T47D (cell line): ENCODE measurements at regions not wholly inside any gene's neighbourhood (a gene's known extent, or its start where the extent isn't known, plus 50 kb on each side); places are given as distances from the start of the nearest gene placed in this dataset.

Source experiments
- DNase-seq, 2 experiments: peaks; one replicate each; pipeline versions ENCODE4 v3.0.0 to v3.0.0-alpha.2; 2011 to 2012; ENCODE audit warnings: low read depth in 1 of 2, low spot score in 1 of 2
- JUND ChIP-seq: IDR thresholded peaks from 2 replicates; pipeline ENCODE4 v1.6.1; 2012; ENCODE audit warnings: low read depth
- in situ Hi-C: cut with HindIII; loops from 2 replicates; pipeline ENCODE4 v1.10.0; 2016; ENCODE audit warnings: low sequenced_read_pairs, low pct_unique_long_range_greater_than_20kb

DNA sequence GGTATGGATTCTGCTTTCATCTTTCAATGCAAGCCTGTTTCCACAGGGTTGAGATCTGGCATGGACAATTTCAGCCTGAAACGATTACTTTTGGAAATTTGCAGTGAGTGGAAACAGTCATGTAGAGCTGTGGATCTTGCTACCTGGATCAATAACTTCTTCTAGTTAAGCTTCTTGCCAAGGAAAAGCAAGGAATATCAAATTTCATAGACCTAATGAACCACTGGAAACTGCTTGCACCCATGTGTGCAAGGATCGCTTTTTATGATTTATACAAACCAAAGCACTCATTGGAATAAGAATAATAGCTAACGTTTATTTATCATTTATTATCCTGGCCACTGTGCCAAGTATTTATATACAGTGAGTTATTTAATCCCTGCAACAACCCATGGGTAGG is 392.8 kb downstream of the KCNRG start:
- no peak for DNase-seq
- TF ChIP-seq JUND = no peak
- in situ Hi-C loops = no loop called here

DNA sequence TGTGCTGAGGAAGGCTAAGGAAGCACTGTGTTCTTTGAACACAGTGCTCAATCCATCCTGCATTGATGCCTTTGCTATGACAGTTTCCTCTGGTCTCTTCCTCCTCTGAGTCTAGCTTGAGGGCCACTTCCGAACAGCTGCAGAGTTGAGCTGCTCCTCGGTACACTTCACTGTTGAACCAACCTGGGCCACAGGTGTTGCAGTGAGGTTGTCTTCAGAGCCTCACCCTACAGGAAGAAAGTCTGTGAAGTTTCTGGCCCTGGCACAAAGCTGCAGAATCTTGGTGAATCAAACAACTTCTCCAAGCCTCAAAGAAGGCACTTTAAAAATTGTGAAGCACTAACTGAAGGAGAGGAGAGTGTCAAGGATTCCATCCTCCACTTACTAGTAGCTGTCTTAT is 394.0 kb downstream of the KCNRG start:
- no peak for DNase-seq
- in situ Hi-C loops = no loop called here
- TF ChIP-seq JUND = no peak

DNA sequence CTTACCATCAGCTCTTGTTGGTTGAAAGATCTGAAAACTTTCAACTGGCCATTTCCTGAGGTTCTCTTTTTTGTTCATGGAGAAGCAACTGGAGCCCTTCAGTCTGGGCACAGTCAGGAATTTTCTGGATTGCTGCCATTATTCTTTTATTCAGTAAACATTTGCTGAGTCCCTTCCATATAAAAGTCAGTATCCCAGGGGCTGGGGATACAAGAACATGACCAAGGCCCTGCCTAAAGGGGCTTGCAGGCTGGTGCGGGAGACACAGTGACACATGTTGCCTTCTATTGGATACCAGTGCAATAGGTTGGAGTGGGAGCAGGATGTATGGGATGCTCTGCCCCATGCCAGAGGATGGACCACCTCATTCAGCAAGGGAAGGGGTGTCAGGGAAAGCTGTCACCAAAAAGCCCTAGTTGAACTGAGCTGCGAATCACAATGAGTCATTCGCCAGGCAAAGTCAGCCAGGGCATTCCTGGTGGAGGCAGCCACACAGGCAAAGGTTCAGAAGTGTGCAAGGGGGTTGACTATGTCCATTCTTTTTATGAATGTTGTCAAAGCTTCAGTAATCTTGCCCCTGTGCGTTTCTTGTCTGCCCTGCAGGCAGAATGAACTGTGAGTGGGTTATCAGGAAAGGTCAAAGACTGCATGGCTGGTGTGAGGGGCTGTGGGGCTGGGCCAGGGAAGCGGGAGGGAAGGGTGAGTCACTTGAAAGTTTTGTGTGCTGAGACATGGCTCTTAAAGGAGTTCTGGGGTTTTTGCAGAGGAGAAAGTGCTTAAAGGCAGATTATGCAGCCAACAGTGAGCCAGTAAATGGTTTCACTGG is 395.9 kb downstream of the KCNRG start:
- DNase-seq = no peak
- no peak for TF ChIP-seq JUND
- in situ Hi-C loops = no loop called here

DNA sequence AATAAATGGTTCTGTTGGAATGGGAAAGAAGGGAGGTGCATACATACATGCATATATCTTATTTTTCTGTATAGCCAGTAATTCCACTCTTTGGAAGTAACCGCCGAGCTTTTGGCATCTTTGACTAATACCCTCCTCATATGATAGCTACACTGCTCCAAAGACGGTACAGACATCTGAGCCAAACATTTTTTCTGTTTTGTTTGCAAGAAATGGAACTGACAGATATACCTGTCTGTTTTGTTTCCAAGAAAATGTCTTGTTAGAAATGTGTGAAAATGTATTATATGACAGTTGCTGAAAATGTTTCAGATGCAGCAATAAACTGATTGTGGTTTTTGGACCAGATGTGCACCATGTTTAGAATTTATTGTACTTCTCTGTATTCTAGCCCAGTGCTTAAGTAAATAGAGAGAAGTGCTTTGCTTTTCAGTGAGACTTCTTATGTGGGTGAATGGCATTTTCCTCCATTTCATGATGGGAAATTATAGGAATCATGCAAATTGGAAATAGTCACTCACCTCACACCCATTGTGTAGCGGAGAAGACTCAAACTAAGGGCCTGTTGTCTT is 396.9 kb downstream of the KCNRG start:
- in situ Hi-C loops = no loop called here
- DNase-seq = no peak

DNA sequence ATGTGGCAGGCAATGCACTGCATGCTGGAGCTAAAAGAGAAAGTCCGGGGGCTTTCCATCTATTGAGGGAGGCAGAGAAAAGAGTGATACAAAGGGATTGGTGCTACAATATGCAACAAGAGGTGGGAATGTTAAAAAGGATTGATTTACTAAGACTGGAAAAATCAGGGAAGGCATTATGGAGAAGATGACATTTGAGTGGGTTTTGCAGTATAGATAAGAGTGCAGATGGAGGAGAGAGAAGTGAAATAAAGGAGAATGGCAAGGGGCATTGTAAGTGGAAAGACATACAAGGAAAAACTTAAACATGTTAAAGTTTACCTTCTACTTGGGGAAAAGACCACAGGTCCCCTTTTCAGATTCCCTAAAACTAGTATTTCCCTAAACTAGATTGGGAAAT is 399.4 kb downstream of the KCNRG start:
- TF ChIP-seq JUND = no peak
- DNase-seq = no peak
- in situ Hi-C loops = no loop called here

More for the DNA sequence above, 396.9 kb downstream of the KCNRG start:
- no peak for TF ChIP-seq JUND

DNA sequence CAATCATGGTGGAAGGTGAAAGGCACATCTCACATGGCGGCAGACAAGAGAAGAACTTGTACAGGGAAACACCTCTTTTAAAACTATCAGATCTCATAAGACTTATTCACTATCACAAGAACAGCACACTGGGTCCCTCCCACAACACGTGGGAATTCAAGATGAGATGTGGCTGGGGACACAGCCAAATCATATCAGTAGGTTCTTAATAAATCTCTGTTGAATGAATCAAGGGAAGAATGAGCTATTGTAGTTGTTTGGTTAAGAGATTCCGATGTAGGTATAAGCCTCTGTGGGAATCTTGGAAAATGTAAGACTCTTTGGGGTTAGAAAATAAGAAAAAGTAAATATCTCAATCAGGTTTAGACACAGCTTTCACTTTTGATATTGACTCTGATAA is 400.2 kb downstream of the KCNRG start:
- in situ Hi-C loops = no loop called here
- TF ChIP-seq JUND = no peak
- DNase-seq = no peak

DNA sequence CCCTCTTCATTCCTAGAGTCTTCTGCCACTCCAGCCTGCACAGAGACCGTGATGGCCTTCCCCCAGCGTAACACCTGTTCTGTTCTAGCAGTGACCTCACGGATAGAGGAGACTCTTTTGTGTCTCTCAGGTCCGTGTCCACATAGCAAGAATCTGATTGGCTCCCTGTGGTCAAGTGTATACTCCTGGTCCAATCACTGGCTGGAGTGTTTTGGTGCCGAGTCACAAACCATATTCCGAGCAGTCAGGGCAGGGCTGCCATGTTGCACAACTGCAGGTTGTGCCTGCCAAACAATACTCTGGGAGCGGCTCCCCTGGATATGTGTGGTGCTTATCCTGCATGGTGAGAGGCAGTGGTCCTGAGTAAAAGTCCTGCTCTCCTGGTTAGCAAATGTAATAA is 402.4 kb downstream of the KCNRG start:
- in situ Hi-C loops = no loop called here
- no peak for TF ChIP-seq JUND
- no peak for DNase-seq

DNA sequence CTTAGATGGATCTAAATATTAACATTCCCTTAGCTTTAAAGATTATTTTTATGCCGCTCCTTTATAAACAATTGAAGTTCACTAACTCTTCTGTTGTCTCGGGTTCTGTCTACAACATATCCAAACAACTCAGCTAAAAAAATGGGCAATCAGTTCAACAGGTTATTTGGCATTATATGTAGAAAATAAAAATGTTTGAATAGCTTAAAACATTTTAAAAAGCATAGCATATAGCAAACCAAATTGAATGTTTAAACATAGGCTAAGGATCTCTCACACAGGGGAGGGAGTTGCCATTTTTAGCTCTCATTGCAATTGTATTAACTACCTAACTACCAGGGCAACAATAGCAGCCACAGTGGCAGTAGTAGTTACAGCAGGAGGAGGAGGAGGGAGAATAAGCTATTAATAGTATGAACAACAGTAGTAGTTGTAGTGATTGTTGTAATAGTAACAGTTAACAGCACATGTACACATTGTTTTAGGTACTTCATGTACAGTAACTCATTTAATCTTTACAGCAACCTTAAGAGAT is 404.2 kb downstream of the KCNRG start:
- TF ChIP-seq JUND = no peak
- no peak for DNase-seq
- in situ Hi-C loops = no loop called here

DNA sequence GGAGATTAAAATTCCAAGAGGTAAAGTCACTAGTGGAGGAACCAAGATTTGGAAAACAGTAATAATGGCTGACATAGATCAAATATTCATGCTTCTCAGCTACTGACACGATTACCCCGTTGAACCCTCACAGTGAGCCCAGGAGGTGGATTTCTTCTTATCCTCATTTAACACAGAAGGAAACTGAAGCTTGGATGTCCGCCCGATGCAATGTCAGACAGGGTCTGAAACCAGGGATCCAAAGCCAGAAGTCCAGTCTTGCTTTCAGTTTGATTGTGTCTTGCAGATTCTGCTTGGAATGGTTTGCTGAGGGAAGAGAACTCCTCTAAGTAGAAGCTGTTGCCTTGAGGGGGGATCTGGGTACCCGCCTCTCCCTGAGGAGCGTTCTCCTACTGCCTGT is 404.7 kb downstream of the KCNRG start:
- DNase-seq = no peak
- no peak for TF ChIP-seq JUND
- in situ Hi-C loops = no loop called here

DNA sequence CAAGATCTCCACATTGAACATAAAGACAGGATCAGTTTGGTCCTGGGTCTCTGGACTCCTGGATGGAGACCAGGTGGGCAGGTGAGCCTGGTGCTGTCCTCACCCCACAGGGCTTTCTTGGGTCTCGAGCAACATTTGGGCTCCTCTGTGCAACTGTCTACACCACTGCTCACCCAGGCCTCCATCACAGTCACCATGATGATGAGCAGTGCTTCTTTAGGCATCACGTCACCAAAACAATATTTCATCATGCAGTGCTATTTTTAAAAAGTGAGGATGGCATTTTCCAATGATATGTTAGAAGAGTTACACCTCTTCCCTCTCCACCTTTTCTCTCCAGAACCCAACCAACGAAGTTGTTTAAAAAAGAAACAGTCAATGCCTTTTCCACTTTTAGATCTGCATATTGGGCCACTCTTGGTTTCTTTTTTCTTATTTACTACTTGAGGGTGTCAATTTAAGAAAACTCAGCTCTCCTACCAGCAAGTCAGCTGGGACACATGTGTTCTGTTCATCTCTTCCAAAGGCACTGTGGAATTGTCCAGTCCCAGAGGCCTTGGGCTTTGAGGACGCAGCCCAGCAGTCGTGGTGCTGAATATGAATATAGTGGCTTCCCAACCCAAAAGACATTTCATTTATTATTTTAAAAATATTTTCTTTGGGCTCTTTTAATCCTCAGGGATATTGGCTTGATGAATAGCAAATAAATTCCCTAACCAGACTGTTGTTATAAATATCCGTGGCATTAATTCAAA is 405.7 kb downstream of the KCNRG start:
- no peak for TF ChIP-seq JUND
- in situ Hi-C loops = no loop called here

DNA sequence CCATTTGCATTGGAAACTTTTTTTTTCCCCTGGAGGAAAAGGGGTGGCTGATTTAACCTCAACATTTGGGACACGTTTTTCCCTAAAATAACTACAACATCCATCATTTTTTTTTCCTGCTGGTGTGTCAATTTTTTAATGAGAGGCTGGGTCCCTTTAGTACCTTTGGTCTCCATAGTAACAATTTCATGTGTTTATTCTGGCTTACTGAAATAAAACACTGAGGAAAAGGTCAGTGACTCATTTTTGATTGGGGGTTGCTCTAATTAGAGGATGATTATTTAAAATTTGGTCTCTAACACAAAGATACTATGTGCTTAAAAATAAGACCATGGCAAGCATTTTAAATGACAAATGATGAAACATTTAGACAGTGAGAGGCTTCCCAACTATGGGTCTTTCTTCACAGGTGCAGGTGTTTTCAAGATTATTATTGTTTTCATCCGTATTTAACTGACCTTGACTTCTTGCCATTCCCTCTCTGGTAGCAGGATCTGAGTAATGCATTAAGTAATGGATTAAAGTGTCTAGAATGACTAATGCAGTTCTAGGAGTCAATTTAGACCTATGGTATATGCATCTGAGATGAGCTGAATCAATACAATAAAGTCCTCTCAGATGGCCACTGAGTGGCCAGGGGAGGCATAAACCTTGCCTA is 406.4 kb downstream of the KCNRG start:
- no peak for TF ChIP-seq JUND
- in situ Hi-C loops = no loop called here
- DNase-seq = no peak

More for the DNA sequence above, 405.7 kb downstream of the KCNRG start:
- DNase-seq = no peak
